DMS 273 (cell line): ENCODE measurements at regions not wholly inside any gene's neighbourhood (a gene's known extent, or its start where the extent isn't known, plus 50 kb on each side); places are given as distances from the start of the nearest gene placed in this dataset.

Experiments used
- DNase-seq: peaks from one replicate; lab custom pipeline; 2025; ENCODE audit not compliant: unreplicated experiment; lab: John Stamatoyannopoulos, UW

GRCh38 chr1:25039229-25039628 is 109.2 kb upstream of the RUNX3 start:
- no peak for DNase-seq

GRCh38 chr1:25038699-25039098 is 108.6 kb upstream of the RUNX3 start:
- no peak for DNase-seq

- DNase-seq: peak; percentile 61
These were observed 107.3 kb upstream of the RUNX3 start for GRCh38 chr1:25037174-25038074.

- DNase-seq: no peak
These were observed 106.1 kb upstream of the RUNX3 start for GRCh38 chr1:25036117-25036546.

GRCh38 chr1:25035523-25036116 is 105.5 kb upstream of the RUNX3 start:
- no peak for DNase-seq

GRCh38 chr1:25034736-25035522 is 104.9 kb upstream of the RUNX3 start:
- DNase-seq: no peak

GRCh38 chr1:25033828-25034705 is 104.0 kb upstream of the RUNX3 start:
- no peak for DNase-seq

GRCh38 chr1:25033030-25033827 is 103.2 kb upstream of the RUNX3 start:
- DNase-seq: no peak

- peak; percentile 31 for DNase-seq
These were observed 102.0 kb upstream of the RUNX3 start for GRCh38 chr1:25031966-25032667.

- DNase-seq: no peak
These were observed 101.5 kb upstream of the RUNX3 start for GRCh38 chr1:25031601-25031965.

- DNase-seq: no peak
These were observed 100.9 kb upstream of the RUNX3 start for GRCh38 chr1:25030674-25031589.

- DNase-seq: no peak
These were observed 99.9 kb upstream of the RUNX3 start for GRCh38 chr1:25030012-25030411.

GRCh38 chr1:25028907-25029599 is 99.0 kb upstream of the RUNX3 start:
- DNase-seq: no peak

- no peak for DNase-seq
These were observed 98.5 kb upstream of the RUNX3 start for GRCh38 chr1:25028587-25028906.

- DNase-seq: no peak
These were observed 97.9 kb upstream of the RUNX3 start for GRCh38 chr1:25027822-25028586.

- no peak for DNase-seq
These were observed 96.8 kb upstream of the RUNX3 start for GRCh38 chr1:25026730-25027450.
